Daoy (cell line): ENCODE measurements at regions not wholly inside any gene's neighbourhood (a gene's known extent, or its start where the extent isn't known, plus 50 kb on each side); places are given as distances from the start of the nearest gene placed in this dataset.

ENCODE experiments used
- DNase-seq: peaks from one replicate; pipeline ENCODE4 v3.0.0-alpha.2; 2015; ENCODE audit warnings: low read depth

DNA sequence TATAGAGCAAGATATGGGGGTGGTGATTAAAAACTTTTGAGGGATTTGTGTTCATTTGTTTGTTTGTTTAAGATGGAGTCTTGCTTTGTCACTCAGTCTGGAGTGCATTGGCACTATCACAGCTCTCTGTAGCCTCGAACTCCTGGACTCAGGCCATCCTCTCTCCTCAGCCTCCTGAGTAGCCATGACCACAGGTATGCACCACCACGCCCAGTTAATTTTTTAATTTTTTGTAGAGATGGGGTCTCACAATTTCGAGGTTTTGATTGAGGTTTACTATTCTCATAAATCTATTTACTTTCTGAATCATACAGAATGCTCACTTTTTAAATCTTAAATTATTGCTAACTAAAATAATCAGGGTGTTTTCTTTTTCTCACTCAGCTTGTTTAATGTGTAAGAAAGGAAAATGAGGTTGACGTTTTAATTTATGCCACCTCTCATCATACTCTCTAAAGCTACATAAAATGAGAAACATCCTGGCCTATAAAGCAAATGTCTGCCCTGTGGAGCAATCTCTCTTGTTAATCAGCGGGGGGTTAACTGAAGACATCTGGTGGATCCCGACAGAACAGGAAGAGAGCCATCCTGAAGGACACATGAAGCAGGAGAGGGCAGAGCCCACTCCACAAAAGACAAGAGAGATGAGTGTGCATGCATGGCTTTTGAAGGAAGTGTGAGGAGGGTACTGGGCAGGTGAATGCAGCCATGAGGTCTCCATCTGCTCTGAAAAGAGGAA lies 589.1 kb upstream of the SLC8A1 start:
- no peak for DNase-seq

DNA sequence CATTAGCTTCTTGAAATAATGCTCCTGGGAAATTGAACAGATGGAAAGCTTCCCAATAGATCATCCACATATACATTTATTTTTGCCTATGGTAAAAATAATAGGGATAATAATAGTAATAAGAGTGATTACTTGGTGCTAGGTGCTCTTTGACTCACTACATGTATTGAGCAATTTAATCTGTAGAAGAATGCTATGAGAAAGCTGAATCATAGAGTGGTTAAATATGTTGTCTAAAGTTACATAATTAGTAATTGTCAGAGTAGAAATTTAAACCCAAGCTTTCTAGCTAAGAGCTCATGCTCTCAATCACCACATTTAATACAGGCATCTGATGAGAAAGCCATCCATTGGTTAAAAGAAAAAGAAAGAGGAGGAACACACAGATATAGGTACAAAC lies 590.5 kb upstream of the SLC8A1 start:
- no peak for DNase-seq

DNA sequence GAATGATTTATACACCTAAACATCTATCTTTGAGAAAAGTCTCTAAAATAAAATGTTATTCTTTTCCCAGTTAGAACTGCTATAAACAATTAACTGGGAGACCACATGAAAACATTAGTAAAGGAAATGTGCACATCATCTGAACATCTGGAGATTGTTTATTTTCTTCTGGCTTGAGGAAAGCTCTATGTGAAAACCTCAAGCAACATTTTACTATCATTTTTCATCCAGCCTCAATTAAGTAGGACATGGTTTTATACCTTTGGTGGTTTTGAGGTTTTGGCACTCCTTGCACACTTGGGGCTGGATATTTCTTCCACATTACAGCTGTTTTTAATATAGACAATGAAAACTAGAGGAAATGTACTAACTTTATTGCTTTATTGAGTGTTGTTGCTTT lies 609.5 kb upstream of the SLC8A1 start:
- DNase-seq = no peak

DNA sequence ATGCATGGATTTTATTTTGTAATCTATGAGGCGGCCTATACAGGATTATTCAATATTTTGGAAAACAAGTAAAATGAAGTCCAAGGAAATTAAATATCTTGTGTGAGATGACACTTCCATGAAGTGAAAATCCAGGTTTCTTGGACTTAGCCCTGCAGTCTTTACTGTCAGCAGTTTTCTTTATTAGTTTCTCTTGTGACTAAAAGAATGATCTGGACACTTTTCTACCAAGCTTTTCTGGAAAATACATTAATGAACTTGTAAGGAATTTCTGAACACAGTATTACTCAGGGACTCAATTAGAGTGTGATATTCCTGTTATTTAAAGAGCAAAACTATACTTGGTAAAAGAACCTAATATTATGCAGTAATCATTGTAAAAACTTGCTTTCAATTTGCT lies 610.4 kb upstream of the SLC8A1 start:
- no peak for DNase-seq

DNA sequence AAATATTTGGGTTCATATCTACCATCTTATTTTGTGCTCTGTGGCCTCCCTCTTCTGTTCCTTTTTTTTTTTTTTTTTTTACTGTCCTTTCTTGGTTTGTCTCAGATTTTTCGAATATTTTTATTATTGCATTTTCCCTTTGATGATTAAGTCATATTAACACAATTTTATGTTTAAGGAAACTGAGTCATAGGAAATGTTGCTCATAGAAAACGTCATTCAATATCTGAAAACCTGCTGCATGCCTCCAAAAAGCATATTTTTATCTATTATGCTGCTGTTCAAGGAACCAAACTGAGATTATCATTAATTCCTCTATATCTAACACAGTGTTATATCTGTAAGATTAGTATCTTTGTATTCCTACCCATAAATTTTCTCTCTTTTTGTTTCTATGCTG lies 614.3 kb upstream of the SLC8A1 start:
- DNase-seq = no peak

DNA sequence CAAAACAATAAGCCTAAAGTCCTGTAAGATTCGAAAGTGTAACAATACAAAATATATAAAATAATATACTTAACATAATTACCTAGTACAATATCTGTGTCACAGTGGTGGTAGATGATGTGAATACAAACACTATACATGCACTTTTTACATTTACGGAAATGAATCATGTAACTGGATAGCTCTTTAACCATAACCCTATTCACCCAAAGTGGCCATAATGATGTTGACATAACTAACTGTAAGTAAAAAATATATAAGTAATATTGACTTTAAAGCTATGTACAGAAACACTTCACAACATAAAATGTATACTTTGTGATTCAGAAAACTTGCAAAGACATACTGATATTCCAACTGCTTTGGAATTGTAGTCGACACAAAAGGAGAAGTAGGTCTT lies 616.9 kb upstream of the SLC8A1 start:
- no peak for DNase-seq

DNA sequence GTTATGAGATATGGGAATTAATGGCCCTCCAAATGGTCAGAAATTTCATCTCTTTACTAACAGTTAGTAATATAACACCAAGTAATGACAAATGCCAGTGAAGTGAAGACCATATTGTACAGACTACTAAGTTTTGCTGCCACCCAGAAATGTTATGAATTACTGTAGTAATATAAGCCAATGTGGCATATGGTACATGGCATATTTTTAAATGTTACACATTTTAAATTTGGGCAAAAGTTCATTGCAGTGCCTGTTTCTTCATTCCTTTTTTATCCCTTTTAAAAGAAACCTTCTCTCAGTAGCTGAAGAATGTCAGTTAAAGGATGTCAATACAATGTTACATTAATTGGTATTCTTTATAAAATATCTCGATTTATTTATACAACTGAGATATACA lies 626.5 kb upstream of the SLC8A1 start:
- DNase-seq = no peak

DNA sequence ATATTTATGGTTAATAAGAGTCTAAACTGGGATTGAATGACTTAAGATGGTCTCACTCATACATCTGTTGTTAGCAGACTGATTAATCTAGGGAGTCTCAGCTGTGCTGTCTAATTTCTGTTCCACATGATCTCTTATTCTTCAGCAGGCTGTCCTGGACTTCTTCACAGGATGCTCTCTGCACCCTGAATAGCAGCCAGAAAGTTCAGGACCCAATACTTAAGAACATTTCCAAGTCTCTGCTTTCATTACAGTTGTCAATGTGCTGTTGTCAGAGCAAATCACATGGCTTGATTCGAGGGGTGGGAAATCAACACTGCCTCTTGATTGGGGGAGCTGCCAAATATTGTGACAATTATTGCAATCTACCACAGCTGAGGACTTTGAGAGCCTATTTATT lies 627.1 kb upstream of the SLC8A1 start:
- no peak for DNase-seq

DNA sequence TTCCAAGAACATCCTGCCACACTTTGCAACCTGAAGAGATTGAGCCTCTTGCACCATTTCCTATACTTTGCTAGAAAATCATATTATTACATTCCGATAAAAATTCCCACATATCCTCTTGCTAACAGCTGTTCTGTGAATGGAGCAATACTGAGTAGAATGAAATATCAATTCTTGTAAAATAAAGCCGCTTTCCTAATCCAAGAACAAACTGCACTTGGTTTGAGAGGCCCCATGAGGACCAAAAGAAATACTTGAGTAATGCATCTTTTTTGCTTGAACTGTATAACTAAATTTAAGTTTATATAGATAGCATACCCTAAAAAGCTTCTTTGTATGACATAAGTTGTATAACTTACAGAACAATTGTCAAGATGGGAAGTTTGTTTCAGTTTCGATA lies 632.4 kb upstream of the SLC8A1 start:
- DNase-seq = no peak

DNA sequence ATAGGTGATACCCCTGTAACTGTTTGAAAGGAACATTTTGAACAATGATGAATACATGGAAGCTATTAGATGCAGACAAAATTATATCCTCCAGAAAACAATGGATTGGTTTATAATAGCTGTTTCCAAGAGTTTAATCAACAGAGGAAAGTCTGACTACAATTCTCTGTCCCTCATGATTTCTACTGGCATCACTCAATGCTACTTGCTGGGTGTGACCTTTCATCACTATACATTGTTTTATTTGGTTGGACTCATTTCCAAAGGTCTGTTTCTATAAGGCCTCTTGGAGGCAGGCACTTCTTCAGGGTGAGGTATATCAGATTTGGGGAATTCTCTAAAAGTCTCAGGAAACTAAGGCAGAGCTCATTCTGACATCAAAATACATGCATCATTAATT lies 636.1 kb upstream of the SLC8A1 start:
- no peak for DNase-seq

DNA sequence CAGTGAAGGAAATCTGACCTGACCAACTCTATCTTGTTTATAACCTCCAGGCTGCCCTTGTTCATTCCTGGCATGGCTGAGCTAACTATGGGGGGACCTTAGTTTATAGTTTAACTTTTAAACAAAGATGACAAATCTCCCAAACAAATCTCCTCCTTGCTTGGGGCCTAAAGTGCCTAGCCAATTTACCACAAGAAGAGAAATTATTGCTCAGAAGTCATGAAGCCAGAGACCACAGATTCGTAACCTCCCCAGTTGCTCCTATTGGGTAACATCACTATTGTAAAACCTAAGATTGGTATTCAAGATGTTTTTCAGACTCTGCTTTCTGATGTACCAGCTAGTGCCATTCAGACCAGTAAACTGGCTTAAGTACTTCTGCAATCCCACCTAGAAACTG lies 649.4 kb upstream of the SLC8A1 start:
- DNase-seq = no peak

DNA sequence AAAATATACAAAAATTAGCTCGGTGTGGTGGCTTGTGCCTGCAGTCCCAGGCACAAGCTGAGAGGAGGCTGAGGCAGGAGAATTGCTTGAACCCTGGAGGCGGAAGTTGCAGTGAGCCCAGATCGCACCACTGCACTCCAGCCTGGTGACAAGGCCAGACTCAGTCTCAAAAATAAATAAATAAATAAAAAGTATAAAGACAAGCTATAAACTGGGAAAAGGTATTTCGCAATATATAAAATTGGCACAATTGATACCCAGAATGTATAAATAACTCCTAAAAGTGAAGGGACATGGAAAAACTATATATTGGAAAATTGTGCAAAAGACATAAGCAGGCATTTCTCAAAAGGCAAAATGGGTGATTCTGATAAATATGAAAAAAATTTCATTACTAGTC lies 657.9 kb upstream of the SLC8A1 start:
- DNase-seq = no peak

DNA sequence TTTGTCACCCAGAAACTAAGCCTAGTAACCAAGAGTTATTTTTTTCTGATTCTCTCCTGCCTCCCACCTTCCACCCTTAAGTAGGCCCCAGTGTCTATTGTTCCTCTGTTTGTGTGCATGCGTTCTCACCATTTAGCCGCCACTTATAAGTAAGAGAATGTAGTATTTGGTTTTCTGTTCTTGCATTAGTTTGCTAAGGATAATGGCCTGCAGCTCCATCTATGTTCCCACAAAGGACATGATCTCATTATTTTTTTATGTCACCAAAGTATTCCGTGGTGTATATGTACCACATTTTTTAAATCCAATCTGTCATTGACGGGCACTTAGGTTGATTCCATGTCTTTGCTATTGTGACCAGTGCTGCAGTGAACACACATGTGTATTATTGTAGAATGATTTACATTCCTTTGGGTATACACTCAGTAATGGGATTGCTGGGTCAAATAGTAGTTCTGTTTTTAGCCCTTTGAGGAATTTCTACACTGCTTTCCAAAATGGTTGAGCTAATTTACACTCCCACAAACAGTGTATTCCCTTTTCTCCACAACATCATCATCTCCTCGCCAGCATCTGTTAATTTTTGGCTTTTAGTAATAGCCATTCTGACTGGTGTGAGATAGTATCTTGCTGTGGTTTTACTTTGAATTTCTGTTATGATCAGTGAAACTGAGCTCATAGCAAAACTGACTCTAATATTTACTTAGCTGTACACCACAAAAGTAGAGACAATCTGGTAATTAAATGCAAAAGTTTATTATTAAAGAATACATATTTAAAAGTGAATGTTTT lies 660.1 kb upstream of the SLC8A1 start:
- no peak for DNase-seq

DNA sequence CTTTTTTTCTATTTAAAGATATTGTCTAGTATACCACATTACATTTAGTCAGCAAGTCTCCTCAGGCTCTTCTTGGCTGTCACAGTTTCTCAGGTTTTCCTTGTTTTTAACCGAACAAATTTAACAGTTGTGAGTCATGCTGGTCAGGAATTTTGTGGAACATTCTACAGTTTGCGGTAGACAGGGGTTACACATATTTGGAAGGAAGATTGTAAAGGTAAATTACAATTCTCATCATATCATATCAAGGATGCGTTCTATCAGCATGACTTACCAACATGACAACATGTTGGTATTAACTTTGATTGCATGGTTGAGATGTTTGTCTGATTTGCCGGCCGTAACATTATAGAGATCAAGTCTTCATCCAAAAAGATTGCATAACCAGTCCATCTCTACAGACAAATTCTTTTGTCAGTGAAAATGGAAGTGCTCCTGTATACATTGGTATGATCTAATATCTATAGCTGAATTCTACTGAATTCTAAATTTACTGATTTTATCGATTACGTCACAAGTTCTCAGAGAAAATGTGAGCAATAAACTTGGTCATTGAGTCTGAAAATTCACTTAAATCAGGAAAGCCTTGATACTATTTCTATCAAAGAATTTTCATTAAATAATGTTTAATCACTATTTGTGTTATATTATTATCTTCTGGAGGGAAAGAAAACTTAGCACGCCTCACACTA lies 664.4 kb upstream of the SLC8A1 start:
- DNase-seq = no peak

DNA sequence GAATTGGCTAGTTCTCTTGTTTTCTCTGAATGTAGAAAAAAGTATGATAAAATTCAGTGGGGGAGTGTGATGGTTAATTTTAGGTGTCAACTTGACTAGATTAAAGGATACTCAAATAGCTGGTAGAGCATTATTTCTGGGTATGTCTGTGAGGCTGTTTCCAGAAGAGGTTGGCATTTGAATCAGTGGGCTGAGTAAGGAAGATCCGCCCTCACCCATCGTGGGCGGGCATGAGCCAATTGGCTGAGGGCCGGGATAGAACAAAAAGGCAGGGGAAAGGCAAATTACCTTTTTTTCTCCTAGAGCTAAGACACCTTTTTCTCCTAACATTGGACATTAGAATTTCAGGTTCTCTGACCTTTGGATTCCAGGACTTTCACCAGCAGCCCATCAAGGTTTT lies 667.6 kb upstream of the SLC8A1 start:
- no peak for DNase-seq

DNA sequence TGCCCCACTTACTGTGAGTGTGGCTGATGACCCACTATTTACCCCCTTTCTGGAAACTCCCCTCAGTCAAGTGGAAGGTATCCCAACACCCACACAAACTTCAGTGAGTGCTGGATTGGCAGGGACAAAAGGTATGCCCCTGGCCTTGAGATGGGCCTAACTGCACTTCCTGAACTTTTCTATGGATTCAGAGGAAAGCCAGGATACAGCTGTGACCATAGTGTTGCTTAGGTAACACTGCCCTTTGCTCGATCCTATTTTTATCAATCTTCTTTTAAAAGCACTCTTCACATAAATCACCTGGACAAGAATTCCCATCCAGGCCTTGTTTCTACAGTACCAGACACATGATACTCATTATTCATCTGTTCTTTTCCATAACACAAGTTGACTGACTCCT lies 671.5 kb upstream of the SLC8A1 start:
- no peak for DNase-seq

DNA sequence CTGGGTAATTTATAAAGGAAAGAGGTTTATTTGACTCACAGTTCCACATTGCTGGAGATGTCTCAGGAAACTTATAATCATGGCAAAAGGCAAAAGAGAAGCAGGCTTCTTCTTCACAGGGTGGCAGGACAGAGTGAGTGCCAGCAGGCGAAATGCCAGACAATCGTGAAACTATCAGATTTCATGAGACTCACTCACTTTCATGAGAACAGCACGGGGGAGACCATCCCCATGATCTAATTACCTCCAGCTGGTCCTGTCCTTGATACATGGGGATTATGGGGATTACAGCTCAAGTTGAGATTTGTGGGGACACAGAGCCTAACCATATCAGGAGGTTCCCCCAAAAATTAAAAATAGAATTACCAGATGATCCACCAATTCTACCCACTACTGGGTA lies 675.5 kb upstream of the SLC8A1 start:
- DNase-seq = no peak

DNA sequence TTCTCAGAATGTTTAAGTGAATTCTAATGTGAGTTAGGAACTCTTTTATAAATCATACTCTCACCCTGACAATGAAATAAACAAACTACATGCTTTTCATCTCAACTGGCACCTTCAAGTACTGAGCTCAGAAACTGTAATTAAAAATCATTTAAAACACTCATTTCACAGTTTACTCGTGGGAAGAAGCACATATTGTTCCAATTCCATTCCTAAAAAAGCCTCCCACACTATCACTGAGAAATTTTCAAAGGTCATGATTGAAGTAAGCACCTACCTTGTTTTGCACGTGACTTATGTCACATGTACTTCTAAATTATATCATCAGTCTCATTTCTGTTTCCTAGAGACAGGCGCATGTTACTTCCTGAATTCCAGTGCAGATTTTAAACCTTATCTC lies 678.1 kb upstream of the SLC8A1 start:
- no peak for DNase-seq

DNA sequence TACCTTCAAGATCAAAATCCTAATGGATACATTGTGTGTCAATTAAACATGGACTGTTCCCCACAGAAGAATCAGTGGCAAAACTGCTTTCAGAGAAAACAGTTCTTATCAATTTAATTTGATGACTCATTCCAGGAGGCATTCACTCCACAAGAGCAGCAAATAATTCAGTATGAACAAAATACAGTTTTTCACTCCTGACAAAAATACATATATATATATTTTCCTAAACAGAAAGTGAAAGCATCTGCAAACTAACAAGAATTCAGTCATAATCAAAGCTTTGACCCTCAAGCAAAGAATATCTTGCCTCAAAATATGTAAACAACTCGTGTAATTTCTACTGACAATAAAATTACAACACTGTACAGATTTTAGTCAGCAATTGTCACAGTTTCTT lies 685.1 kb upstream of the SLC8A1 start:
- DNase-seq = no peak

DNA sequence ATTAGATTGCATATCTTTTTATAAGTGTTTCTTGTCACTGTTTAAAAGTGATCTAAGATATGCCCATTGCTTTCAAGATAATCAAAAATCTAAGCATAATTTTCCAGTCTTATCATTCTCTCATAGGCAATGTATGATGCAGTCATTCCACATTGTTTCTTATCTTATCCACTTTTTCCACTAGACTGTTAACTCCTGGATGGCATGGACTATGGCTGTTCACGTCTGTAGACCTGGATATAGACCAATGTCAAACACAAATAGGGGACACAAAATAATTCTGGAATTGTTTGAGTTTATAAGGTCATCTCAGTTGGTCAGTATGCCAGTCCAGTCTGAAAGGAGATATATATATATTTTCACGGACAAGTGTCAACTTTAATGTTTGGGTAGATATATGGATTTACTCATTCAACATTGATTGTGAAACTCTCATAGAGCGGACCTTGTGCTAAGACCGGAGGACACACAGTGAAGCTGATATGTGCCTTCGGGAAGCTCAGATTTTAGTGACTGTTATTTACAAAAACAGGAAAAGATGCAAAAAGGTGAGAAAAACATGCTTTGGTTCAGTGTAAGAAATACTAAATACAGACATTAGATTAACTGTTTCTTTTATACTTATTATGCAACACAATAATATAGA lies 689.4 kb upstream of the SLC8A1 start:
- no peak for DNase-seq

DNA sequence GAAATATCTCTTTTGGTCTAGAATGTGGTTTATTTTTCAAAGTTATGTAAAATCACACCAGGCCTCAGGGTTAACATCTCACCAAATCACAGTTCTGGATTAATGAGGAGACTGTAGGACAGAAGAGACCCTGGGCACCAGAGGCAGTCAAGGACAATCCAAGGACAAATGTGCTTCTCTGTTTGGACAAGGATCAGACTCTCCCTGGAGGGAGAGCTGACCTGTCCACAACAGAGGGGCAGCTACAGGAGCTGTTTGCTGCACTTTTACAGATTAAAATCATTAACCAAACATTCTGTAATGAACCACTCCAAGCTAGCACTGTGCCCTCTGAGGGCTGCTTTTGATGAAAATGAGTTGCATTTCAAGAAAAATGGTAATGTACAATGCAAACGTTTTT lies 690.6 kb upstream of the SLC8A1 start:
- DNase-seq = no peak

DNA sequence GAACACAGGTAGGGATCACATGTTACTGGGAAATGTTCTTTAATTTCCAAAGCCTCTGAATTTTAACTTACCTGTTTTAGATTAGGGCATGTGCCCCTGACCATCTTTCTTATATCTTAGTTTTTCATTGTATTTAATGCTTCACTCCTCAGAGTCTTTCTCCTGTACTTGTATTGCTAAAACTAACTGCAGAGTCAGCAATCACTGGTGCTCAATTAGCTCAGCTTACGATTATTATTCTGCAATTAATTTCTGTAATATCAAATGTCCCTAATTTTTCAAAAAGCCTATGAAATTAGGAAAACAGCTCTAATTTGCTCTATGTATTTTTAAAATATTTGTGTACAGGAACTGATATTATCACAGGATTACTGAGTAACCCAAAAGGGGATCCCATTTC lies 693.2 kb upstream of the SLC8A1 start:
- no peak for DNase-seq

DNA sequence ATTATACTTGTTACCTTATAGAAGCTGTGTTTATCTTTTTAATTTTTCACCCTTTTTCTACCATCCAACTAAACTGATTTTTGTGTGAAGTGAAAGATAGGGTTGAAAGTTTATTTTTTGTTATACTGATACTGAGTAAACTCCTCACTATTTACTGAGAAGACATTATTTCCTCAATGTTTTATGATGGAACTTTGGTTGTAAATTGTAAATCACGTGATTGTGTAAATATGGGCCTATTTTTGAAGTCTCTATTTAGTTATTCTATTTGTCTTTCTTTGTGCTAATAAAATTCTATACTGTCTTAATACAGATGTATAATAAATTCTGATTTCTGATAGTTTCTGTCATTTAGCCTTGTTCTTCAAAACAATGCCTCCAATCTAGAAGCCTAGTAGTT lies 697.2 kb upstream of the SLC8A1 start:
- no peak for DNase-seq
